GM18873 (cell line): ENCODE measurements at regions not wholly inside any gene's neighbourhood (a gene's known extent, or its start where the extent isn't known, plus 50 kb on each side); places are given as distances from the start of the nearest gene placed in this dataset.

Experiments
- ATAC-seq: cut with Tn5 transposase; IDR thresholded peaks from one replicate; pipeline ENCODE4 v1.9.1; 2021; ENCODE audit warnings: mild to moderate bottlenecking, moderate library complexity, moderate number of reproducible peaks; ENCODE audit not compliant: unreplicated experiment, low FRiP score

DNA sequence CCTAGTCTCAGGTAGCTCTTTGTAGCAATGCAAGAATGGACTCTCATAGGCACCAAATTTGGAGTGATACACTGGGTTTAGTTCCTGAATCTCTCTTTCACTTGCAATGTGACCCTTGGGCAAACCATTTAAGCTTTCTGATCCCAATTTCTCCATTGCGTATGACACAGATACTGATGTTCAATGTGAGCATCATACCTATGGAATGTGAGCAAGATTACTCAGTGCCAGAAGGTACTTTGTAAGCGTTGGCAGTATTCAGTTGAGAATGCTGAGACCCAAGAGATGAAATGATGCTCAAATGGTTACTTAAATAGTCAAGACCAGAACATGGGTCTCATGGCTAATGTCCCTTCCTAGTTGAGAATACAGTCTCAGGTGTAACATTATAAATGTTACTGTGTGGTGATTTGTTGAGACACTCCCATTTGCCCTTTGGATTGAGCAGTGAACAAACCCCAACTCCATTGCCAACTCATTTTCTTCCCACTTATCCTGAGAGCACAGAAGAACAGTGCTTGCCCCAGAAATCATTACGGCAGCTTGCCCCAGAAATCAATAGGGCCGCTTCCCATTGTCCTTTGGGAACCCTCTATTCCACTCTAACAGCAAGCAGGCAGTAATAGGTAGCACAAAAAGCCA is 134.1 kb downstream of the SOX9 start:
- ATAC-seq, result no peak

DNA sequence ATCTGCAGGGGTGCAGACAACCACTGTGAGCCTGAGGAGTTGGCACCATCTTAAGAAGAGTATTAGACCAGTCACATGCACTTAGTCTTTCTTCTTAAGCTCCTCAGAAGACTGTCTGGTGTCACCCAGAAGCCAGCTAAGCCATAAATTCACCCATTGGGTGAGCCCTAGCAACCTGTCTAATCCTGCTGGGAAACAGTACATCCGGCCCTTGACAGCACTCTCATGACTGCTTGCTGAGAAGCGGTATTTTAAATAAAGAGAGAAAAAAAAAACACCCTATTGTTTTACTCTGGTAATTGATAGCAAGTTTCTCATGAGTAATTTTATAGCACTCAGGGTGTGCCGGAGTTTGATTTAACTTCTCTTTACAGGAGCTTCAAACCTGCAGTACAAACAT is 134.7 kb downstream of the SOX9 start:
- ATAC-seq, result no peak

- no peak for ATAC-seq
Measured at GRCh38 chr17:72258711-72259110, 137.9 kb downstream of the SOX9 start.

- no peak for ATAC-seq
Measured at GRCh38 chr17:72259922-72260321, 139.1 kb downstream of the SOX9 start.

- ATAC-seq, result no peak
Measured at GRCh38 chr17:72262766-72263165, 141.9 kb downstream of the SOX9 start.

DNA sequence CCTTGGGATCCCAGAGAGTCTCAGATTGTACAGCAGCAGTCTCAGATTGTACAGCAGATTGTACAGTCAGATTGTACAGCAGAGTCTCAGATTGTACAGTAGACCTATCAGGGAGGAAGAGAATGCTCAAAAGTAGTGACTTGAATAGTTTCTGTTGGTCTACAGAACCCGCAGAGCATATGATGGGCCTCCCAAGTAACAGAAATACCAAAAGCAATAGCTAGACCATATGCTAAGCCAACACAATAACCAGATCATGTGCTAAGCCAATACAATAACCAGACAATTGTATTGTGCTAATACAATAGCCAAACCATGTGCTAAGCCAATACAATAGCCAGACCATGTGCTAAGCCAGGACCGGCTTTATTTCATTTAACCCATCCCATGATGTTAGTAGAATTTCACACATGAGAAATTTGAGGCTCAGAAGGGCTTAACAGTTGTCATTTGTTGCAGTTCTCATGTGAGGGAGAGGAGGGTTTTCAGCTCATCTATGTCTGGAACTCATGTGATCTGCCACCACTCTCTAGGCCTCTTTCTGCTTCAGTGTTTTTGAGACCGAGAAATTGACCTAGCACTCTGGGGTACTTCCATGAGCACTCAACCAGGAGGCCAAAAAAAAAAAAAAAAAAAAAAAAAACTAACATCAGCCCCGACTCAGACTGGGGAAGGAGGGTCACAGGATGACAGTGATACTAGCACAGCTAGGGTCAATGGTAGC is 144.0 kb downstream of the SOX9 start:
- ATAC-seq, result no peak

GRCh38 chr17:72266112-72266775 is 145.4 kb downstream of the SOX9 start:
- ATAC-seq, result no peak

DNA sequence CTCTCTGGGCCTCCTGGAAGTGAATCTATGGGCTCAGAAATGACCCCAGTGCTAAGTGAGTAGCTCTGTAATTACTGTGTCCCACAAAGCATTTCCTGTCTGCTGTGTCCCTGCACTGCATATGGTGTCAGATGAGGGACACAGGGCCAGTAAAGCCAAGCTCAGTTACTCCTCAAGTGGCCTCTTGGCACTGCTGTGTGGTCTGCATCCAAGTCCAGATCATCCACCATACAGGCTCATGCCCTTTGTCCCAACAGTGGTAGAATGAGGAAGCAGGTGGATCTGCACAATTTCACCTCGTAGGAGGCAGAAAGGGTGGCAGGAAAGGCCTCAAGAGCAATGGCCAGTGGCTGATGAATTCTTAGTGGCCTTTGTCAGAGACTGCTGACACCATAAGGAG is 146.8 kb downstream of the SOX9 start:
- no peak for ATAC-seq

GRCh38 chr17:72268431-72268830 is 147.6 kb downstream of the SOX9 start:
- no peak for ATAC-seq

- no peak for ATAC-seq
Measured at GRCh38 chr17:72270273-72270924, 149.6 kb downstream of the SOX9 start.

- no peak for ATAC-seq
Measured at GRCh38 chr17:72271603-72272002, 150.8 kb downstream of the SOX9 start.

GRCh38 chr17:72273289-72274056 is 152.7 kb downstream of the SOX9 start:
- ATAC-seq, result no peak

- no peak for ATAC-seq
Measured at GRCh38 chr17:72274614-72275013, 153.8 kb downstream of the SOX9 start.

- no peak for ATAC-seq
Measured at GRCh38 chr17:72280881-72281280, 160.1 kb downstream of the SOX9 start.

DNA sequence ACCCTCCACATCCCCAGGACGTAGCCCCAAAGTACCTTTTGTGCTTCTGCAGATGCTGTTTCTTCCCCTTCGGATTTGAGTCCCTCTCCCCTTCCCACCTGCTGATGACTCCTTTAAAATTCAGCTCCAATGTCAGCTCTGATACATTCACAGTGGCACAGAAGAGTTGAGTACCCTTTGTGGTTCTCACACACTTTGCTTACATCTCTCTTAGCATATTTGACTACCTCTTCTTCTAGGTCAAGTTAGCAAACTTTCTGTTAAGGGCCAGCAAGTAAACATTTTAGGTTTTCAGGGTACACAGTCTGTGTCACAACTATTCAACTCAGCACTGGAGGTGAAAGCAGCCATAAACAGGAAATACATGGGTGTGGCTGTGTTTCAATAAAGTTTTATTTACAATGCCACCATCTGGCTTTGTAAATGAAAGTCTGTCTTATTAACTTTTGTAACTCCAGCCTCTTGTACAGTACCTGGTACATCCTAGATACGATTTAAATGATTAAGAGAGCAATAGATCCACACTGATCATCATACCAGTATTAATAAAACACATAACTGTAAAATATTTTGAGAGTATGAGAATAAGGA is 161.7 kb downstream of the SOX9 start:
- ATAC-seq, result no peak

DNA sequence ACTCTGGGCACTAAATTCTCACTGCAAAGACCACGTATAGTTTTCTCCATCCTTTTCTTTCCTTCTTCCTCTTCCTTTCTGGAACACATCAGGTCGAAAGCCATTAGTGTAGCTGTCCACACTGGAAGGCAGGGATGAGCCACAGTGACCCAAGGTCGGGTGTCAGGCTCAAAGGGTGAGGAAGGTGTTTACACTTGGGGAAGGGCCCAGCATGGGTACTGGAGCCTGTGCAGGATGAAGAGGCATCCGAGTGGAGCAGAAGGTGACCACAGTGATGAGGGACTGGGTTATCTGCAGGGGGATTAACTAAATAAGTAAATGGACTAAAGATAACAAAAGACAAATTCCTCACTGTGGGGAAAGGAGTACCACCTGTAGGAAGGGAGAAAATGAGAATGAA is 164.0 kb downstream of the SOX9 start:
- no peak for ATAC-seq

DNA sequence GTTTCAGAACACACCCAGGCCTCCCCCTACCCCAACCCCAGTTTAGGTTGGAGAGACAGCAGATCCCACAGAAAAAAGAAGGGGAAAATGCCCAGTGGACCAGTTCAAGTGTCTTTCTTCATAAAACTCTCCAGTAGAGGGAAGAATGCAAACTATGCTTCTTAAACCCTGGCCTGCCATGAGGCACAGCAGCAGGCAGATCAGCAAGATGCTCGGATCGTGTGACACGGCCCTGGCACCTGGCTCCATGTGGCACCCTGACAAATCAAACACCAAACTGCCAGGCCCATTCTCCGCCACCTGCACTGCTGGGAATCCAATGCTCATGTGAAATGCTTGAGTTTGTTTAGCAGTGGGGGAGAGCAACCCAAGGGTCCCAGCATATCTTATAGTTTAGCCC is 166.8 kb downstream of the SOX9 start:
- ATAC-seq, result no peak

GRCh38 chr17:72294487-72294893 is 173.7 kb downstream of the SOX9 start:
- no peak for ATAC-seq

DNA sequence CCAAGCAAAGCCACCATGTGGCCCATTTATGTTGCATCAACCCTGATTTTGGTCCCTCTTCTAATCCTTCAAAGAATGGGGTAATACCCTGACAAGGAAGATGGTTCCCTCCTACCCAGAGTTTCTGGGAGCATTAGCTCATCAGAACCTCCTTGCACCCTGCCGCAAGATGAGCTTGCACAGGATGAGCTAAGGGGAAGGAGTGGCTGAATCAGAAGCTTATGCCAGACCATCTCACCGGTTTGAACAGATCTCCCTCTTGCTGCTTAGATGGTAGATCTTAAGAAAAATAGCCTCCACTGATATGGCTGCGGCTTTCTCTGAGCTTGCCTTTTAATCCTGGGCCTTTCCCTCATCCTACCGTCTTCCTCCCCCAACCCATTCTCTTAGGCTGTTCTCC is 175.1 kb downstream of the SOX9 start:
- no peak for ATAC-seq

GRCh38 chr17:72296456-72296855 is 175.6 kb downstream of the SOX9 start:
- no peak for ATAC-seq
